NCI-H460 (cell line): ENCODE measurements at regions not wholly inside any gene's neighbourhood (a gene's known extent, or its start where the extent isn't known, plus 50 kb on each side); places are given as distances from the start of the nearest gene placed in this dataset.

Experiments used
- DNase-seq: peaks from one replicate; pipeline ENCODE4 v3.0.0-alpha.2; 2016; ENCODE audit warnings: low read depth; ENCODE audit errors: extremely low read depth

- DNase-seq: no peak
These were observed 222.8 kb upstream of the CITED2 start for GRCh38 chr6:139597087-139597763.

GRCh38 chr6:139595183-139595582 is 220.7 kb upstream of the CITED2 start:
- DNase-seq: no peak

GRCh38 chr6:139594333-139594965 is 220.0 kb upstream of the CITED2 start:
- no peak for DNase-seq

- no peak for DNase-seq
These were observed 218.6 kb upstream of the CITED2 start for GRCh38 chr6:139593081-139593480.

GRCh38 chr6:139592011-139592410 is 217.6 kb upstream of the CITED2 start:
- no peak for DNase-seq

- no peak for DNase-seq
These were observed 216.8 kb upstream of the CITED2 start for GRCh38 chr6:139591075-139591865.

- no peak for DNase-seq
These were observed 215.8 kb upstream of the CITED2 start for GRCh38 chr6:139590206-139590605.

GRCh38 chr6:139588734-139589593 is 214.5 kb upstream of the CITED2 start:
- DNase-seq: peak; percentile 20

GRCh38 chr6:139588076-139588639 is 213.7 kb upstream of the CITED2 start:
- peak; percentile 9 for DNase-seq

GRCh38 chr6:139587469-139587868 is 213.0 kb upstream of the CITED2 start:
- DNase-seq: peak; percentile 61

GRCh38 chr6:139586273-139586672 is 211.8 kb upstream of the CITED2 start:
- DNase-seq: no peak

- DNase-seq: no peak
These were observed 210.2 kb upstream of the CITED2 start for GRCh38 chr6:139584599-139584998.

GRCh38 chr6:139583420-139583819 is 209.0 kb upstream of the CITED2 start:
- DNase-seq: no peak

- DNase-seq: no peak
These were observed 208.5 kb upstream of the CITED2 start for GRCh38 chr6:139582956-139583355.

- DNase-seq: no peak
These were observed 207.0 kb upstream of the CITED2 start for GRCh38 chr6:139581485-139581865.

GRCh38 chr6:139580592-139581484 is 206.4 kb upstream of the CITED2 start:
- DNase-seq: no peak

- no peak for DNase-seq
These were observed 203.5 kb upstream of the CITED2 start for GRCh38 chr6:139577763-139578604.

GRCh38 chr6:139577124-139577762 is 202.8 kb upstream of the CITED2 start:
- no peak for DNase-seq
